GM04503 (cell line): ENCODE measurements at regions not wholly inside any gene's neighbourhood (a gene's known extent, or its start where the extent isn't known, plus 50 kb on each side); places are given as distances from the start of the nearest gene placed in this dataset.
"Not testable (repeated sequence)": the region's sequence is repeated elsewhere in the genome, so short reads cannot be mapped to it uniquely, and the experiment has no call there.

ENCODE experiments used
- DNase-seq: peaks from one replicate; pipeline ENCODE4 v3.0.0-alpha.2; 2012; ENCODE audit warnings: low read depth

DNA sequence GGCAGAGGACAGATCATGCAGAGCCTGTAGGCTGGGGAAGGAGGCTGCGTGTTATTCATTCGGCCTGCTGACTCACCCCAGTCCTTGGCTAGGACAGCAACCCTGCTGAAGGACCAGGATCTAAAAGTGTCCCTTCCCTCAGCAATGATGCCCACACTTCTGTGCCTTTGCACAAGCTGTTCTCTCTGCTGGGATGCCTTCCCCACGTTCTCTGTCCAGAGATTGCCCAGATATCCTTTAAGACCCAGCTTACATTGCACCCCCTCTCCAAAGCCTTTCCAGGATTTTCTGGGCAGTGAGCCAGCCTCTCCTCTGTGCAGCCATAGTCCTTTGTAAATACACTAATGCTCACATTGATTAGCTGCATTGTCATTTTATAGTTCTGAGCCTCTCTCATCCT lies 99.3 kb upstream of the CHD6 start:
- DNase-seq, result no peak

DNA sequence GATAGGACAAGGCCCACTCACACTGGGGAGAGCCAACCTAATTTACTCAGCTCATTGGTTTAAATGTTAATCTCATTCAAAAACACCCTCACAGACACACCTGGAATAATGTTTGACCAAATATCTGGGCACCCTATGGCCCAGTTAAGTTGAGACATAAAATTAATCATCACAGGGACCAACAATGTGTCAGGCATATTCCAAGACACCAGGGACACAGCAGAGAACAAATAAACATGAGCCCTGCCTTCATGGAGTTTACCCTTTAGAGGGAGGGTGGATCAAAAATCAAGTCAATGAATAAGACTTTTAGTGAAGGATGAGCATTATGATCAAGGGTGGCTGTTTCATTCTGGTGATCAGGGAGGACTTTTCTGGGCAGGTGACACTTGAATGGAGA lies 98.7 kb upstream of the CHD6 start:
- DNase-seq, result no peak

DNA sequence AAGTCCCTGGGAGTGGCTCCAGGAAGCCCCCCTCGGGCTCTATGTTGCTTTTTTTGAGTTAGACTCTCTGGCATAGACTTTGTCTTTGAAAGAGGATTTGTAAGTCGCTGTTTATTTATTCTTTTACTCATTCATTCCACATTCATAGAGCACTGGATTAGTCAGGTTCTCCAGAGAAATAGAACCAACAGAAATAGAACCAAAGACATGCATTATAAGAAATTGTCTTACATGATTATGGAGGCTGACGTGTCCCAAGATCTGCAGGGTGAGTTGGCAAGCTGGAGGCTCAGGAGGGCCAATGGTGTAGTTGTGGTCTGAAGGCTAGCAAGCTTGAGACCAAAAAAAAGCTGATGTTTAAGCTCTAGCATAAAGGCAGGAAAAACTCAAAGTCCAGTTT lies 98.3 kb upstream of the CHD6 start:
- DNase-seq, result no peak

DNA sequence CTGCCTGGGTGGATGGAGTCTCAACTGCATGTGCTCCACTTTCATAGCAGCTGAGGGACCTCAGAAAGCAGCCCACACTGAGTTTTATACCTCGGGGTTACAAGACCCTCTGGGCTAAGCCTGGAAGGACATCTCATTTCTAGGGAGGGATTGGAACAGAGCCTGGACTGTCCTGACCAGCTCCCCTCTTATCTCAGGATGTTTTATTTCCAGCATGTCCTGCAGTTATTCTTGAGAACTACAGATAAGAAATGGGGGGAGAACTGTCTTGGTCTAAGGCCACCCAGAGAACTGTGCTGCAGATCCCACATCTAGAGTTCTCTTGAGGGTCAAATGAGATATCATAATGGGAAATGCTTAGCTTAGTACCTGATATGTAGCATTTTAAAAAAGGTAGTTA lies 97.3 kb upstream of the CHD6 start:
- DNase-seq, result no peak

DNA sequence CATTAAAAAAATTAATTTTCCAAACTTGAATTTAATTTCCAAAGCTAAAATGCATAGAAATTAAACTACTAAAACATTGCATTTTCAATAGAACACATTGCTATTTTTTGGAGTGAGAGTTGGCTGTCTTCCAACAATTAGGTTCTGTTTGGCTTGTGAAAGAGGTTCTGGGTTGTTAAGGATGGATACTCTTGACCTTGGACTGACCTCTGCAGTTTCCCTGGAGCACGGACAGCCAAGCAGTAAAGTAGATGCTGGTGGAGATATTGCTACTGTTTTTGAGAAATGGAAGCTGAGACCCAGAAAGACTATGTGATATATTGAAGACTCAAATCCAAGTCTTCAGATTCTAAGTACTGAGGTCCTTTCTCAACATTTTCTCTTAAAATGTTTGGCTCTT lies 95.9 kb upstream of the CHD6 start:
- no peak for DNase-seq

DNA sequence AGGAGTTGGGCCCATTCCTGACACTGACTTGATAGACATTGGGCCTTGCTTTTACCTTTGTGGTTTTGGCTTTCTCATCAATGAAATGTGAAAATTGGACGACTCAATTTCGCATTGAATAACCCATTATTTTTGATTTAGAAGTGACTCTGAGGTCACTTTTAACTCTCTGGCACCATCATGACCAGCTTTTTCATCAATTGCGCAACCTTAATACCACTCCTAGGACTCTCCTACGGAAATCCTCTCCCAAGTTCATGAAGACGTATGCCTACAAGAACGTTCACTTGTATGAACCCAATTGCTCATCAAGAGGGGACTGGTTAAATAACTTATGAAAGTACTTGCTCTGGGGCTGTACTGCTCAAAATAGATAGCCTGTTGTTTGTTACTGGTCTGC lies 86.7 kb upstream of the CHD6 start:
- DNase-seq, result no peak

DNA sequence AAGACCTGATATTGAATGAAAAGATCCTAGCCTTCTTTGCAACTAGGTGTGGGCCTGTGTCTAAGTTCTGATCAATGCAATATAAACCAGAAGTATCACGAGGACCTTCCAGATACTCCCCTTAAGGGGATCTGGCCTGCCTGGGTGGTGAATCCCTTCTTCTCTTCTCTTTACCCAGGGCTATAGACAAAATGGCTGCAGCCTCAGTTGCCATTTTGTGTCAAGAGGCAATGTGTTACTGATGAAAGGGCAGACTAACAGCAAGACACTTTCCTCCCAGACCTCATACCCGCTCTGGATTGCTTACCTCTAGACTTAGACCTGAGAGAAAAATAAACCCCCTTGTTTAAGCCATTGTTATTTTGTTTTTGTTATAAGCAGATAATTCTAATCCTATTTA lies 84.5 kb upstream of the CHD6 start:
- no peak for DNase-seq

DNA sequence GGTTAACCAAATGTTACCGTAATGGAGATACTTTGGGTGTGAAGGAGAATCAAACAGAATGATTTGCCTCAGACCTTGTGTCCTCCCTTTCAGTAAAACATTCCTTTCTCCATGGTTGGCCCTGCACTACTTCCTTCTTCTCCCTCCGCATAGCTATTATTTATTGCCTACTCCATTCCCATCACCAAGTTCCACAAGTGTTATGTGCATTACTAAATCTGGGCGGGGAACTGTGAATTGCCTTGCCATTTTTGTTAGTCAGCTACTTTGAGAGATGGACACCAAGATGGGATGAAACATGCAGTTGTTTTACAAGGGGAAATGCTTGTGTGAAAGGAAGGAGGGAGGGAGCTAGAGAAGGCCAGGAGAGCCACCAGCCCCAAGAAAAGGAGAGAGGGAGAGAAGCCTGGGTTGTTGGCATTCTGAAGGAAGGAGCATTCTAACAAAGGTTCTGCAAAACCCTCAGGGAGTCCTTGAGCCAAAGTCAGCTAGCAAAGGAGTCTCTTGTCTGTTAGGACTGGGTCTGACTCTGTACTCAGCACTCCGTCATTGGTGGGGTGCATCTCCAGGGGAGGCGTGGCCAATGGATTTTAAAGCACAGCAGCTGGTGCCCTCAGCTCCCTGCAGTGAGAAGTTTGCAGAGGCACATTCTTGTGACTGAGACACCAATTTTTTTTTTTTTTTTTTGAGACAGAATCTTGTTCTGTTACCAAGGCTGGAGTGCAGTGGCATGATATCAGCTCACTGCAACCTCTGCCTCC lies 83.6 kb upstream of the CHD6 start:
- peak; percentile 68 for DNase-seq

DNA sequence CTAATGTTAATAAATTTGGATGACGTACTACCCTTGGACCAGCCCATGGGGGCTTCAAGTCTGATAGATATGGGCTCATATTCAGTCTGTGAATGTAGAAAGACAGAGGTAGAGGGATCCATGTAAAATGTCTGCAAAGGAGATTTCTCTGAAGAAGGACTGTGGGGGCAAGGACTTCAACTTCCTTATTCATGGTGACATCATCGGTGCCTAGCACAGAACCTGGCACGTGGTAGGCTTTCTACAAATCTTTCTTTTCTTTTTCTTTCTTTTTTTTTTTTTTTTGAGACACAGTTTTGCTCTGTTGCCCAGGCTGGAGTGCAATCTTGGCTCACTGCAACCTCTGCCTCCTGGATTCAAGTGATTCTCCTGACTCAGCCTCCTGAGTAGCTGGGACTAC lies 81.5 kb upstream of the CHD6 start:
- DNase-seq, result not testable (repeated sequence)

DNA sequence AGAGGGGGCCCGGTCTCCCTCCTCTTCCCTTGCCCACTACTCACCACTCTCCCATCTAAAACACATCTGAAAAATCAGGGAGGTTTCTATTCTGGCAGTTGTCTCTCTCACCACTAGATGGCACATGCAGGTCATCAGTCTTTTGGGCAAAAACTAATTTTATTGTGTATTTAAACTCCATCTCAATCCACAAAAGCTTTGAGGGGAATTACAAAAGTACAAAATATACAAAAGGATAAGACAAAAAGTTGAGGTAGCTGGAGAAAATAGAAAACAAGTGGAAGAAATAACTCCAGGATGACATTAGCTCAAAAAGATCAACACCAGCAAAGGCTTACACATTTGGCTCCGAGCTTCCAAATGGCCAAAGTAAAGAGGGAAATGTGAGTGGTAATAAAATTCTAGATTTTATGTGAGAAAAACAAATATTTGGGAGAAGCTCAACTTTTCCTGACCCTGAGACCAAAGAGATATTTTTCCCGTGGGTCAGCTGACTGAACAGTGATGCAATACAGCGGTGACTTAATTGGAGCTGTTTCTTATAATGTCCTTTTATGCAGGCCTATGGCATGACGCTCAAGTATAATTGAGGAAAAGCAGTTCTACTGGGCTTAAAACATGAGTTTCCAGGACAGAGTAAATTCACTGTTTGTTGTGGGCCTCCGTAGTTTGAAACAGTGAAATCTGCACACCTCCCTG lies 79.8 kb upstream of the CHD6 start:
- no peak for DNase-seq

DNA sequence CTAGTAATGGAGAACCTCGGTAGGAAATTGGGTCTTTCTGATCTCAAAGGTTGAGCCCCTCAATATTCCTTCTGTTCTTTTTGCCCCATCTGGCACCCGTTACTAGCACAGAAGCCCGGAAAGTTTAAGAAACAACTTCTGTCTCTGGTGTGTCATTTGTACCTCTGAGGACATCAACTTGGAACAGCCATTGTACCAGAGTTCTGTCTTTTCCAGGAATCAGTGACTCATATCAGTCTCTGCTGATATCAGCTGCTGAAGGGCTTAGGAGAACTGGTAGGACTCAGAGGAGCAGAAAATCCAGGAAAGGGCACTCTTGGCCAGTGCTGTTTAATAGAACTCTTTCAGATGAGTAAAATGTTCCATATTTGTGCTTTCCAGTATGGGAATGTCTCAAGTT lies 78.3 kb upstream of the CHD6 start:
- DNase-seq, result no peak

DNA sequence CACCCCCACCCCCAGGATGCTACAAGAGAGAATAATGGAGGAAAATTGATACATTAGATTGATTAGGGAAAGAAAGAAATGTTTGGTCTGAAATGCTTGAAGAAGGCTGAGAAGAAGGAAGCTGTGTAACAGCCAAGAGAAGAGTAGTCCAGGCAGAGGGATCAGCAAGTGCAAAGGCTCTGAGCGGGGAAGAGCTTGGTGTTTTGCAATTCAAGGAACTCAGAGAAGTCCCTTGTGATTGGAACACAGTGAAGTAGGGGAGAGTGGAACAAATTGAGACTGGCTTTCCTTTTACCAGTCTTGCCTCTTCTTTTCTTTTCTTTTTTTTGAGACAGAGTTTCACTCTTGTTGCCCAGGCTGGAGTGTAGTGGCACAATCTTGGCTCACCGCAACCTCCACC lies 76.6 kb upstream of the CHD6 start:
- DNase-seq, result no peak

DNA sequence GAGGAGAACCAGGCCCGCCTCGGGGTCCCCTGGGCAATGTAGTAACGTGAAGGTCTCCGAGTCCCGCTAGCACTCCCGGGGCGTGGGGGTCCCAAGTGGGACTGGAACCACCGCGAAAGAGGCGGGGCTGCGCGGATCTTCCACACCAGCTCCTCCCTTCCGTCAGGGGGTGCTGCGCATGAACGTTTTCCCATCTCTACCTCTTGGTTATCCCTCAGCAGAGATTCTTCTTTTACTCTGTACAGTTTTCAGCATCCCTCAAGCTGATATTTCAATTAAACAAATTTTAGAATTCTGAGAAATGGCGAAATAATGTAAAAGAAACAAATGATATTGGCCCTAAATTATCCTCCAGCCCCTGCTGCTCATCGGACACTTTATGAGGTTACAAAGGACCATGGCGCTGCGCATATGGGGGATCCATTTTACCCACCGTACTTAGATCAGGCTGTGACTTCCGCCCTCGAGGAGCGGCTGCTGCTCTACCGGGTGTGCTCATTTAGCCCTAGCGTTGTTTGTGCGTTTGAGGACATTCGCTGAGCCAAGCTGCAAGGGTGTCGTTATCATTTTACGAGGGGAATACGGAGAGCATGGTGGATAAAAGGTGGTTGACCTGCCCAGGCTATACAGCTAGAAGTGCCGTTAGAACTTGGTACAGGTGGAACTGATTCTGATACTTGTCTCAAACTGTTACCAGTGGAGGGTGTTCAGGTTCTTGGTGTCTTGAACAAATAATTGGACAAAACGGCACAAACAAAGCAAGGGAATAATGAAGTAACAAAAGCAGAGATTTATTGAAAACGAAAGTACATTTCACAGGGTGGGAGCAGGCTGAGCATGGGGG lies 75.2 kb upstream of the CHD6 start:
- DNase-seq, result no peak

DNA sequence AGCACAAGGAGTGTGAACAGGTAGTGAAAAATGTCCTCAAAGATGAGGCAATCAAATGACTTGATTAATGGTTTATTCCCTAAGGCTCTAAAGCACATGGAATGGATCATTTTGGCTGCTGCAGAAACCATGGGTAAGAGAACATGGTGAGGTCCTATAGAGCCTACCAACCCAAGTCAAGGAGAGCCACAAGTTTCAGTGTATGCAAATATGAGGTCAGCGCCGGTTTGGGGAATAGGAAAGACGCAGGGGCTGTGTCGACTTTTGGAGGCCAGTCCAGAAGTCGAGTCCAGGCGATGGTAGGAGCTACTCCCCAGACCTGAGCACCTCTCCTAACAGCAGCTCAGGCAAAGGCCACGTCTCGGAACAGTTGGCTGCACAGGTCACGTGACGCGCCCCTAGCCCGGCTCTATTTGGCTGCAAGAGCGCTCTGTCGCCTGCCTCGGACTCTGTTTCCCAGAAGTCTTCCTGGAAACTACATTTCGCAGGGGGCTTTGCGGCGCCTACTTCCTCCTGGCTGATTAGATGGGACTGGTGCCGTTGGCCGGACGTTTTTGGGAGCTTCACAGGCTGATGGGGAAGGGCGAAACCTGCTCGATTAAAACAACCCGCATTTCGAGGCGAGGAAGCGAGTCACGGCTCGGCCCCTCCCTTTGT lies 74.4 kb upstream of the CHD6 start:
- no peak for DNase-seq

DNA sequence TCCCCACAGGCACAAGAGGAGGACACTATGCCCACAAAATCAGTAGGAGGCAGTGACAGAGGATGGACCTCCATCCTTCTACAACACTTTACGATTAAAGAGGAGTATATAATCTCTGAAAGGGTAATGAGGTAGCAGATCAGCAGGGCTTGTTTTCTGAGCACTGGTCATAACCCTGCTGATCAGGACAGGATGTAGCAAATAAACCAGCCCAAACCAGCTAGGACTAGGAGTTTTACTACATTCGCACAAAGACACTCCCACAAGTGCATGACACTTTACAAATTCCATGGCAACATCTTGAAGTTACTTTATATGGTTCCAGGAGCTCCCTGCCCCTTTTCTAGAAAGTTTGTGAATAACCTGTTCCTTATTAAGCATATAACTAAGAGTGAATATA lies 73.3 kb upstream of the CHD6 start:
- DNase-seq, result no peak

DNA sequence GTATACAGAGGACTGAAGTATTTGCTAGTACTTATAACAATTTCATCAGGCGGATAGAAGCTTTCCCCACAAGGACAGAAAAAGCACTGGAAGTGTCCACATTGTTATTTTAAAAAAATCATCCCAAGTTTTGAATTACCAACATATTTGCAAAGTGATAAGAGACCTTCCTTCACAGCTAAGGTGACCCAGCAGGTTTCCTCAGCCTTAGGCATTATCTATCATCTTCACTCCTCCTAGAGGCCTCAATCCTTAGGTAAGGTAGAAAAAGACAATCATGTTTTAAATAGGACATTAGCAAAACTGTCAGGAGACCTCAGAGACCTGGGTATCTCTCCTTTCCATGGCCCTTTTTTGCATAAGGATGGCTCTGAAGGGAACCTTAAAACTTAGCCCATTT lies 72.5 kb upstream of the CHD6 start:
- no peak for DNase-seq

DNA sequence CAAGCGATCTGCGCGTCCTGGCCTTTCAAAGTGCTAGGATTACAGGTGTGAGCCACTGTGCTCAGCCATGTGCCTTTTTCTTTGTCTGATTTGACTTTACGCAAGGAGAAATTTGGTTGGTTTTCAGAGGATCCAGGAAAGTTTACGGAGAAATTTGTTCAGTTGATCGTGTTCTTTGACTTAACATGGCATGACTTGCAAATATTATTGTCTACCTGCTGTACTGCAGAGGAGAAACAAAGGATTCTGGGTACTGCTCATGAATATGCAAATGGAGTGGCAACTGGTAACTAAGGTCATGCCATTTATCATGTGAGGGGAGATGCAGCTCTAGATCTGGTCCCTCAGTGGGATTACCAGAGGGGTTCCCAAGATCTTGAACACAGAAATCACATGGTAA lies 68.8 kb upstream of the CHD6 start:
- no peak for DNase-seq

DNA sequence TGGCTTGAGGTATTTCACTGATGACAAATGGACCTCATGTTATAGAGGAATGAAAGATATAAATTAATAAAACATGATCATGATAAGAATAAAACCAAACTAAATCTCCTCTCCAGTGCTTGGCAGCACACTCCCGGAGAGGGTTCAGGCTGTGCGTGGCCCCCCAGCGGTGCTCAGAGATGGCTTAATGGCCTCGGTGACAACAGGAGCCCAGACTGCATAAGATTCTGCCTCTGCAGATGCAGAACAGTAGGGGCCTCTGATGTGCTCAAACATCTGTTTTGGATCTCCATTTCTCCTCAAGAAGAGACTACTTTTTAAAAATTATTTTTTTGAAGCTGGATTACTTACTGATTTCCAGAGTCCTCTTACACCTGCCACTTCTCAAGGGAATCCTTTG lies 67.0 kb upstream of the CHD6 start:
- not testable (repeated sequence) for DNase-seq

DNA sequence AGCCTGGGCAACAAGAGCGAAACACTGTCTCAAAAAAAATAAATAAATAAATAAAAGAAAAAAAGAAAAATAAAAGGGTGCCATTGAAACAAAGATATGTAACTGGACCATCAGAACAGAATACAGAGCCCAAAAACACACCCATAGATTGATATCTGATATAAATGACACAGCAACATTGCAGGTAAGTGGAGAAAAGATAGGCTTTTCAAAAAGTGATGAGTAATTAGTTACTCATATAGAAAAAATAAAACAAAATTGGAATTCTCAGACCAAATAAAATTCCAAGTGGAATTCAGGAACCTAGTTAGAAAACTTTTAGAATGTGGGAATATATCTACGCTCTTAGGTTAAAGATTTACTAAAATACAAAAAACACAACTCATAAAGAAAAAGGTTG lies 60.6 kb upstream of the CHD6 start:
- no peak for DNase-seq

DNA sequence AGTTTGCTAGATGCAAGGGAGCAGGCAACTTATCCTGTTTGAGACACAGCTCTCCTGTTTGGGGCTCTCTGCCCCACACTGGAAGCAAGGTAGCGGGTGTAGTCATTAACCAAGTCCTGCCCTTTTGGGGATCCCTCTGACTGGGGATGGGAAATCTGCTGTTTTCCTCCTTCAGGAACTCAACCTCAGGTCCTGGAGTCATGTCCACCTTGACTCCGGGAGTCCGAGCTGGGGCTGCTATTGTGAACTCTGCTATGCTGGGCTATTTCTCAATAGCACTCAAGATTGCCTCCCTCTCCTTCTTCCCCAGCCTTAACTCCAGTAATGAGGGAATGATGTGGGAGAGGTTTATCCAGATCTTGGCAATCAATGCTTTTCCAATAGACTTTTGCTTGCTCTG lies 54.1 kb upstream of the CHD6 start:
- DNase-seq, result no peak

DNA sequence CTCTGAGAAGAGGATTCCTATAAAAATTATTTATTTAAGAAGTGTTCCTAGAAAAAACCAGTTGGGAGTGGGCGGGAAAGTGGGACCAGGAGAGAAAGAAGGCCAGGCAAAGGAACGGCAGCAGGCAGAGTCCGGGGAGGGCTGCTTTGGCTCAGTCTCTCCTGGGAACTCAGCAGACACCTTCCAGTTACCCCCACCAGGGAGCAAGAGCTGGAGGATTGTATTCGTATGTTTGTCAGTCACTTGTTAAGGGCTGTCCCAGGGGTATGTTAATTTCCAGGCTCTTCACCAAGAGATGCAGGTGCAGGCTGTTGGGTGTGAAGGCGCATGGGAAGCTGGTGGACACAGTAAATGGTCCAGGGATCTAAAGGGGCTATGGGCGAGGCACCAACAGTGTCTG lies 53.0 kb upstream of the CHD6 start:
- DNase-seq, result no peak

DNA sequence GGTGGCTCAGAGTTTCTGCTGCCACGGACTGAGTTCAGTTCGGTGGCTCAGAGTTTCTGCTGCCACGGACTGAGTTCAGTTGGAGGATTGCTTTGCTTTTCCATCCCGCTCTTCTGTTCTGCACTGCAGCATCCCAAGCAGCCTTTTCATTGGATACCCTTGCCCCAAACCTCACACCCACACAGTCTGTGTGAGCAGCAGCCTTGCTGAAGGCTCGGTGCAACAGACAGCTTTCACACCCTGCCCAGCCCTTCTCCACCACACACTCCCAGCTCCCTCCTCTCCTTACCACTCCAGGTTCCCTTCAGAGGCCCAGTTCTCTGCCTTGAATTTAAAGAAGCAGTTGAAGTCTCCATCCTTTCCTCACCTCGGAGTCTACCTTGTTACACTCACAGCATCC lies 52.5 kb upstream of the CHD6 start:
- no peak for DNase-seq
